Calu3 (cell line): ENCODE measurements at regions not wholly inside any gene's neighbourhood (a gene's known extent, or its start where the extent isn't known, plus 50 kb on each side); places are given as distances from the start of the nearest gene placed in this dataset.

Experiments used
- BruUV-seq: library from RNA; stranded (reverse); fragments of 400-500 nt; replicated peaks from 2 replicates; lab custom pipeline; 2021; lab: Mats Ljungman, UMichigan
- CTCF ChIA-PET: fragments of 300-600 bp; sonication (Branson Sonifier 250); formaldehyde crosslinking; loops from one replicate; lab custom pipeline; 2022; ENCODE audit warnings: antibody characterized with exemption; lab: Charles Lee
- DNase-seq: peaks from one replicate; pipeline ENCODE4 v3.0.0; 2022
- H3K27ac Mint-ChIP-seq: one replicate; pipeline ENCODE4 v1.8.0; 2022; ENCODE audit warnings: mixed read lengths; ENCODE audit not compliant: unreplicated experiment
- H3K27me3 Mint-ChIP-seq: one replicate; pipeline ENCODE4 v1.8.0; 2022; ENCODE audit warnings: mixed read lengths; ENCODE audit not compliant: unreplicated experiment
- H3K36me3 Mint-ChIP-seq: one replicate; pipeline ENCODE4 v1.8.0; 2022; ENCODE audit warnings: mild to moderate bottlenecking, moderate library complexity, mixed read lengths; ENCODE audit not compliant: insufficient read depth, unreplicated experiment
- H3K4me1 Mint-ChIP-seq: one replicate; pipeline ENCODE4 v1.8.0; 2022; ENCODE audit warnings: mild to moderate bottlenecking, low read depth, mixed read lengths; ENCODE audit not compliant: unreplicated experiment
- H3K4me3 Mint-ChIP-seq: one replicate; pipeline ENCODE4 v1.8.0; 2022; ENCODE audit warnings: mild to moderate bottlenecking, low read depth, moderate library complexity, mixed read lengths; ENCODE audit not compliant: unreplicated experiment
- H3K9me3 Mint-ChIP-seq: one replicate; pipeline ENCODE4 v1.8.0; 2022; ENCODE audit warnings: low read depth, mixed read lengths; ENCODE audit not compliant: unreplicated experiment
- CTCF ChIP-seq: fragments of 200-600 bp; IDR thresholded peaks from one replicate; pipeline ENCODE4 v1.8.0; 2022; ENCODE audit warnings: antibody characterized with exemption; ENCODE audit not compliant: unreplicated experiment
- intact Hi-C: fragments of 100-400 bp; cut with micrococcal nuclease; formaldehyde crosslinking; loops from one replicate; pipeline ENCODE4 v1.10.0; 2022; ENCODE audit not compliant: unreplicated experiment

DNA sequence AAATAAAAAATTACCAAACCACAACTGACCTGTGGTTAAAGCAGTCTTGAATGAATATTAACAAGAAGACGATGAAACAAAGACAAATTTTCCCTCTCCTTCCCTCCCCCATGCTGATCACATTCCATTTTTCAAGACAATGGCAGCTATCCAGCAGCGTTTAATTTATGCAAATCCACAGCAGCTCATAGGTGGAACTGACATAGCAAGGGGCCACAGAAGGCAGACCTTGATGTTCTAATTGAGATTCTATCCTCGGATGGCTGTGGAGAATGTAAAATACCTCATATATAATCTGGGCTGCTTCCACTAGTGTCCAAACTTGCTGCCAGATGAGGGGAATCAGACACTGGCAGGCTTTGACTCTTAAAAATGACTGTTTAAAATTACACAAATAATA is 211.5 kb downstream of the CHRDL1 start:
- H3K27me3 Mint-ChIP-seq, result peaks cover 35% of the 10 kb centered on the region
- DNase-seq, result no peak
- BruUV-seq, result no TSS peak
- intact Hi-C loops, result no loop called here
- peaks cover 2% of the 10 kb centered on the region for H3K9me3 Mint-ChIP-seq
- CTCF ChIA-PET, result interaction anchor here (1.1 kb wide), 1 partner anchor 9 kb away, joined by 3 read pairs; no protein-coding TSS in a partner anchor
- TF ChIP-seq CTCF, result no peak
- H3K27ac Mint-ChIP-seq, result no peak overlapping the region
- H3K4me3 Mint-ChIP-seq, result no peak overlapping the region
- no peaks in the 10 kb centered on the region for H3K4me1 Mint-ChIP-seq
- no peaks in the 10 kb centered on the region for H3K36me3 Mint-ChIP-seq

GRCh38 chrX:110588164-110588563 is 207.5 kb downstream of the CHRDL1 start:
- no peak for DNase-seq
- no peak overlapping the region for H3K4me3 Mint-ChIP-seq
- no peaks in the 10 kb centered on the region for H3K4me1 Mint-ChIP-seq
- no peaks in the 10 kb centered on the region for H3K9me3 Mint-ChIP-seq
- intact Hi-C loops, result loop anchor here (1.0 to 5.0 kb wide), 3 partner anchors 79 to 259 kb away; no protein-coding TSS in a partner anchor
- no peak overlapping the region for H3K27ac Mint-ChIP-seq
- no peaks in the 10 kb centered on the region for H3K36me3 Mint-ChIP-seq
- BruUV-seq, result no TSS peak
- no peak for TF ChIP-seq CTCF
- CTCF ChIA-PET, result no interaction called here
- H3K27me3 Mint-ChIP-seq, result peaks cover 7% of the 10 kb centered on the region

DNA sequence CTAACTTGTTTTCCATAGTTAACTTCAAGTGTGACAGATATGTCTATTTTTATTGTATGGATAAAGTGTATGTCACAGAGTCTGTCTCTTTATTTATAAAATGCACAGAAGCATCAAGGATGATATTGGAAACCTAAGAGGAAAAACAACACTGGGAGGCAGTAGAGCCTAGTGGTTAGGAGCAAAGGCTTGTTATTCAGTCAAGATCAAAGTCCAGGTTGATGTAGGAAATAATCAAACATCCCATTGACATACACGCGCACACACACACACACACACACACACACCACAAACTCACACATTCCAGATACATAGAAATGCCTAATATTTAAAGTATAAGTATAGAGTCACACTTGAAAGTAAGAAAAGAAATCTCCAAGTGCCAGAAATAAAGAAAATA is 206.8 kb downstream of the CHRDL1 start:
- H3K9me3 Mint-ChIP-seq, result no peaks in the 10 kb centered on the region
- H3K27me3 Mint-ChIP-seq, result no peaks in the 10 kb centered on the region
- H3K4me3 Mint-ChIP-seq, result no peak overlapping the region
- no peaks in the 10 kb centered on the region for H3K4me1 Mint-ChIP-seq
- TF ChIP-seq CTCF, result no peak
- H3K27ac Mint-ChIP-seq, result no peak overlapping the region
- CTCF ChIA-PET, result no interaction called here
- no peaks in the 10 kb centered on the region for H3K36me3 Mint-ChIP-seq
- DNase-seq, result no peak
- BruUV-seq, result no TSS peak
- intact Hi-C loops, result loop anchor here (1.0 to 5.0 kb wide), 3 partner anchors 78 to 258 kb away; no protein-coding TSS in a partner anchor

DNA sequence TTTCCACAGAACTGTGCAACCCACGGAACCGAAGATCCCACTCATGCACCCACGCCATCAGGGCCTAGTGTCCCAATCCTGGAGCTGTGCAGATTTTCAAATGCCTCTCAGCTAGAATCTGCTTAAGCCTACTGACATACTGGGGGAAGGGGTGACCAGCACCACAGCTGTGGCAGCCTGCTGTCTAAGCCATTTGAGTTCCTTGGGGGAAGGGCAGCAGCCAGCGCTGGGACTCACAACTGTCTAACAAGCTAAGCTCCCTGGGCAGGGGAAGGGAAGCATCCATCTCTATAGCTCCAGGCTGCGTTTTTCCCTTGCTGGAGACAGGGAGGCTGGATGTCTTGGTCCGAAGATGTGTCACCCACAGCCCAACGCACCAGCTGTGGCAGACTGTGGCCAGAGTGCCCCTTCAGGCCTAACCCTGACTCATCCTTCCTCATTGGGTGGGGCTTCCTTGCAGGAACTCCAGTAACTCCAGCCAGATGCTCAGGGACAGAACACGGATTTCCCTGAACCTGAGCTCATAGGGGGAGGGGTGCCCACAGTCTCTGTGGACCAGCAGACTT is 194.8 kb downstream of the CHRDL1 start:
- no peaks in the 10 kb centered on the region for H3K36me3 Mint-ChIP-seq
- H3K27me3 Mint-ChIP-seq, result no peaks in the 10 kb centered on the region
- BruUV-seq, result no TSS peak
- H3K4me3 Mint-ChIP-seq, result no peak overlapping the region
- TF ChIP-seq CTCF, result no peak
- H3K4me1 Mint-ChIP-seq, result no peaks in the 10 kb centered on the region
- no peak overlapping the region for H3K27ac Mint-ChIP-seq
- DNase-seq, result no peak
- H3K9me3 Mint-ChIP-seq, result peaks cover 11% of the 10 kb centered on the region
- CTCF ChIA-PET, result no interaction called here
- intact Hi-C loops, result no loop called here
